Neural cell (in vitro differentiated cells): ENCODE measurements at regions not wholly inside any gene's neighbourhood (a gene's known extent, or its start where the extent isn't known, plus 50 kb on each side); places are given as distances from the start of the nearest gene placed in this dataset.
"Not testable (repeated sequence)": the region's sequence is repeated elsewhere in the genome, so short reads cannot be mapped to it uniquely, and the experiment has no call there.

Experiments
- H2AFZ ChIP-seq: fragments of 200-600, 300-800 bp; sonication (generic), shearing (Covaris generic); 2 replicates; pipeline ENCODE4 v1.6.0; 2014; ENCODE audit warnings: low read depth, mild to moderate bottlenecking, antibody characterized with exemption, low read length, moderate library complexity
- H3F3A ChIP-seq: fragments of 200-600 bp; shearing (Covaris generic); 2 replicates; pipeline ENCODE4 v1.6.1; 2016; ENCODE audit warnings: mild to moderate bottlenecking, moderate library complexity, mixed read lengths, antibody characterized with exemption, low read length; ENCODE audit not compliant: insufficient read depth, poor library complexity, severe bottlenecking
- H3K27ac ChIP-seq: fragments of 200-600, 300-800 bp; sonication (generic), shearing (Covaris generic); 2 replicates; pipeline ENCODE4 v1.5.1; 2014; ENCODE audit warnings: mild to moderate bottlenecking, low read length, moderate library complexity
- H3K27me3 ChIP-seq: fragments of 300-800, 200-600 bp; sonication (generic), shearing (Covaris generic); 2 replicates; pipeline ENCODE4 v1.6.0; 2014; ENCODE audit warnings: mild to moderate bottlenecking, low read depth, low read length, moderate library complexity; ENCODE audit not compliant: insufficient read depth
- H3K36me3 ChIP-seq: fragments of 300-800, 200-600 bp; sonication (generic), shearing (Covaris generic); 2 replicates; pipeline ENCODE4 v1.5.1; 2014; ENCODE audit warnings: mild to moderate bottlenecking, antibody characterized with exemption, low read length, moderate library complexity; ENCODE audit not compliant: insufficient read depth
- H3K4me2 ChIP-seq: fragments of 300-800, 200-600 bp; sonication (generic), shearing (Covaris generic); 2 replicates; pipeline ENCODE4 v1.6.0; 2014; ENCODE audit warnings: mild to moderate bottlenecking, low read length
- H3K4me3 ChIP-seq: fragments of 300-800, 200-600 bp; sonication (generic), shearing (Covaris generic); 2 replicates; pipeline ENCODE4 v1.5.1; 2014; ENCODE audit warnings: mild to moderate bottlenecking, low read length, moderate library complexity
- H3K79me2 ChIP-seq: fragments of 200-600 bp; shearing (Covaris generic); replicated peaks from 2 replicates; pipeline ENCODE4 v1.6.0; 2014; ENCODE audit warnings: mild to moderate bottlenecking, low read length, moderate library complexity; ENCODE audit not compliant: insufficient read depth
- H3K9ac ChIP-seq: fragments of 300-800, 200-600 bp; sonication (generic), shearing (Covaris generic); 2 replicates; pipeline ENCODE4 v1.6.1; 2016; ENCODE audit warnings: mild to moderate bottlenecking, low read length, mixed read lengths
- H3K9me2 ChIP-seq: fragments of 200-600 bp; shearing (Covaris generic); 2 replicates; pipeline ENCODE4 v1.6.1; 2016; ENCODE audit warnings: mild to moderate bottlenecking, low read length, mixed read lengths; ENCODE audit not compliant: insufficient read depth
- H3K9me3 ChIP-seq: fragments of 200-600, 300-800 bp; sonication (generic), shearing (Covaris generic); 2 replicates; pipeline ENCODE4 v1.6.1; 2016; ENCODE audit warnings: mild to moderate bottlenecking, mixed run types, low read length, moderate library complexity, mixed read lengths
- H4K20me1 ChIP-seq: fragments of 200-600 bp; shearing (Covaris generic); 2 replicates; pipeline ENCODE4 v1.6.1; 2016; ENCODE audit warnings: mild to moderate bottlenecking, mixed run types; ENCODE audit not compliant: insufficient read depth
- EP300 ChIP-seq: fragments of 450-650 bp; conservative IDR thresholded peaks from 2 replicates; pipeline ENCODE4 v1.6.1; 2014; ENCODE audit warnings: antibody characterized with exemption, mild to moderate bottlenecking, moderate library complexity; ENCODE audit not compliant: poor library complexity, severe bottlenecking
- EZH2 ChIP-seq: fragments of 200-600, 300-800 bp; shearing (Covaris generic), sonication (generic); IDR thresholded peaks from 2 replicates; pipeline ENCODE4 v1.6.1; 2014; ENCODE audit warnings: antibody characterized with exemption, low read length, borderline replicate concordance, mild to moderate bottlenecking; ENCODE audit not compliant: insufficient read depth, poor library complexity, severe bottlenecking
- MXI1 ChIP-seq: fragments of 450-650 bp; conservative IDR thresholded peaks from 2 replicates; pipeline ENCODE4 v1.6.1; 2014; ENCODE audit warnings: antibody characterized with exemption, mild to moderate bottlenecking; ENCODE audit not compliant: poor library complexity, severe bottlenecking
- POLR2AphosphoS5 ChIP-seq: IDR thresholded peaks from 2 replicates; pipeline ENCODE4 v1.6.1; 2012
- RAD21 ChIP-seq: fragments of 450-650 bp; conservative IDR thresholded peaks from 2 replicates; pipeline ENCODE4 v1.6.1; 2014; ENCODE audit warnings: antibody characterized with exemption, mild to moderate bottlenecking, moderate library complexity
- SMC3 ChIP-seq: fragments of 450-650 bp; conservative IDR thresholded peaks from 2 replicates; pipeline ENCODE4 v1.6.1; 2014; ENCODE audit warnings: antibody characterized with exemption, mild to moderate bottlenecking, moderate library complexity; ENCODE audit not compliant: poor library complexity
- TAF1 ChIP-seq: IDR thresholded peaks from 2 replicates; pipeline ENCODE4 v1.6.1; 2012; ENCODE audit warnings: low read depth
- TF ChIP-seq, protein P1 (sequence below): fragments of 450-650 bp; IDR thresholded peaks from 2 replicates; pipeline ENCODE4 v1.5.1; 2014; ENCODE audit warnings: antibody characterized with exemption, mild to moderate bottlenecking, moderate library complexity; ENCODE audit not compliant: poor library complexity, severe bottlenecking
- TF ChIP-seq, protein P2 (sequence below): IDR thresholded peaks from 2 replicates; pipeline ENCODE4 v1.6.1; 2012; ENCODE audit warnings: borderline replicate concordance

DNA sequence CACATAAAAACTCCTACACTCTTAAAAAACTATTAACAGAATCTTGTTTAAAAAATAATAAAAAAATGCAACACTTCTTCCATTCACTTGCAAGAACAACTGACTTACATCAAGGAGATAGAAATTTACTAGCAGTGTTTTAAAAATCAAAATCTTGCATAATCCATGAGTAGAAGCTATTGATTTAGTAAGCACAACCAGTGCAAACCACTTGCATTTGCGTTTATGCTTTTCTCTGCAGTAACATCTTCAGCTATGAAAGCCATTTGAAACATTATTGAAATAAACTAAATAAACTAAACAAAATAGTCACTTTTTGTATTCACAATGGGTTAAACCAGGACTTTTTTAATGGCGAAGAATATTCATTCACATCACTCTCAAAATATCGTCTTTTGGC is 389.2 kb upstream of the EMCN start:
- H2AFZ ChIP-seq, result no peak overlapping the region
- no peak overlapping the region for H3K27ac ChIP-seq
- H3K9ac ChIP-seq, result no peak overlapping the region
- H3K9me3 ChIP-seq, result no peaks in the 10 kb centered on the region
- no peak overlapping the region for H3K4me2 ChIP-seq
- H3K9me2 ChIP-seq, result no peaks in the 10 kb centered on the region
- H3K79me2 ChIP-seq, result no peaks in the 10 kb centered on the region
- H3K36me3 ChIP-seq, result no peaks in the 10 kb centered on the region
- no peaks in the 10 kb centered on the region for H3F3A ChIP-seq
- TF ChIP-seq MXI1 (no peak), EZH2 (no peak), SMC3 (no peak), POLR2AphosphoS5 (no peak), RAD21 (no peak), TAF1 (no peak), EP300 (no peak)
- TF ChIP-seq, protein P1, sequence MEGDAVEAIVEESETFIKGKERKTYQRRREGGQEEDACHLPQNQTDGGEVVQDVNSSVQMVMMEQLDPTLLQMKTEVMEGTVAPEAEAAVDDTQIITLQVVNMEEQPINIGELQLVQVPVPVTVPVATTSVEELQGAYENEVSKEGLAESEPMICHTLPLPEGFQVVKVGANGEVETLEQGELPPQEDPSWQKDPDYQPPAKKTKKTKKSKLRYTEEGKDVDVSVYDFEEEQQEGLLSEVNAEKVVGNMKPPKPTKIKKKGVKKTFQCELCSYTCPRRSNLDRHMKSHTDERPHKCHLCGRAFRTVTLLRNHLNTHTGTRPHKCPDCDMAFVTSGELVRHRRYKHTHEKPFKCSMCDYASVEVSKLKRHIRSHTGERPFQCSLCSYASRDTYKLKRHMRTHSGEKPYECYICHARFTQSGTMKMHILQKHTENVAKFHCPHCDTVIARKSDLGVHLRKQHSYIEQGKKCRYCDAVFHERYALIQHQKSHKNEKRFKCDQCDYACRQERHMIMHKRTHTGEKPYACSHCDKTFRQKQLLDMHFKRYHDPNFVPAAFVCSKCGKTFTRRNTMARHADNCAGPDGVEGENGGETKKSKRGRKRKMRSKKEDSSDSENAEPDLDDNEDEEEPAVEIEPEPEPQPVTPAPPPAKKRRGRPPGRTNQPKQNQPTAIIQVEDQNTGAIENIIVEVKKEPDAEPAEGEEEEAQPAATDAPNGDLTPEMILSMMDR, result no peak
- TF ChIP-seq, protein P2, sequence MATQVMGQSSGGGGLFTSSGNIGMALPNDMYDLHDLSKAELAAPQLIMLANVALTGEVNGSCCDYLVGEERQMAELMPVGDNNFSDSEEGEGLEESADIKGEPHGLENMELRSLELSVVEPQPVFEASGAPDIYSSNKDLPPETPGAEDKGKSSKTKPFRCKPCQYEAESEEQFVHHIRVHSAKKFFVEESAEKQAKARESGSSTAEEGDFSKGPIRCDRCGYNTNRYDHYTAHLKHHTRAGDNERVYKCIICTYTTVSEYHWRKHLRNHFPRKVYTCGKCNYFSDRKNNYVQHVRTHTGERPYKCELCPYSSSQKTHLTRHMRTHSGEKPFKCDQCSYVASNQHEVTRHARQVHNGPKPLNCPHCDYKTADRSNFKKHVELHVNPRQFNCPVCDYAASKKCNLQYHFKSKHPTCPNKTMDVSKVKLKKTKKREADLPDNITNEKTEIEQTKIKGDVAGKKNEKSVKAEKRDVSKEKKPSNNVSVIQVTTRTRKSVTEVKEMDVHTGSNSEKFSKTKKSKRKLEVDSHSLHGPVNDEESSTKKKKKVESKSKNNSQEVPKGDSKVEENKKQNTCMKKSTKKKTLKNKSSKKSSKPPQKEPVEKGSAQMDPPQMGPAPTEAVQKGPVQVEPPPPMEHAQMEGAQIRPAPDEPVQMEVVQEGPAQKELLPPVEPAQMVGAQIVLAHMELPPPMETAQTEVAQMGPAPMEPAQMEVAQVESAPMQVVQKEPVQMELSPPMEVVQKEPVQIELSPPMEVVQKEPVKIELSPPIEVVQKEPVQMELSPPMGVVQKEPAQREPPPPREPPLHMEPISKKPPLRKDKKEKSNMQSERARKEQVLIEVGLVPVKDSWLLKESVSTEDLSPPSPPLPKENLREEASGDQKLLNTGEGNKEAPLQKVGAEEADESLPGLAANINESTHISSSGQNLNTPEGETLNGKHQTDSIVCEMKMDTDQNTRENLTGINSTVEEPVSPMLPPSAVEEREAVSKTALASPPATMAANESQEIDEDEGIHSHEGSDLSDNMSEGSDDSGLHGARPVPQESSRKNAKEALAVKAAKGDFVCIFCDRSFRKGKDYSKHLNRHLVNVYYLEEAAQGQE, result no peak
- H3K4me3 ChIP-seq, result no peak overlapping the region
- no peaks in the 10 kb centered on the region for H3K27me3 ChIP-seq
- no peaks in the 10 kb centered on the region for H4K20me1 ChIP-seq

DNA sequence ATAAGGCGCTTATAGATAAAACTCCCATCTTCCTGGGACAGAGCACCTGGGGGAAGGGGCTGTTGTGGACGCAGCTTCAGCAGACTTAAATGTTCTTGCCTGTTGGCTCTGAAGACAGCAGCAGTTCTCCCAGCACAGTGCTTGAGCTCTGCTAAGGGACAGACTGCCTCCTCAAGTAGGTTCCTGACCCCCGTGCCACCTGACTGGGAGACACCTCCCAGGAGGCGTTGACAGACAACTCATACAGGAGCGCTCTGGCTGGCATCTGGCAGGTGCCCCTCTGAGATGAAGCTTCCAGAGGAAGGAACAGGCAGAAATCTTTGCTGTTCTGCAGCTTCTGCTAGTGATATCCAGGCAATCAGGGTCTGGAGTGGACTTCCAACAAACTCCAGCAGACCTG is 383.1 kb upstream of the EMCN start:
- H3K9me2 ChIP-seq, H3K4me3 ChIP-seq, H2AFZ ChIP-seq: not testable (repeated sequence)

DNA sequence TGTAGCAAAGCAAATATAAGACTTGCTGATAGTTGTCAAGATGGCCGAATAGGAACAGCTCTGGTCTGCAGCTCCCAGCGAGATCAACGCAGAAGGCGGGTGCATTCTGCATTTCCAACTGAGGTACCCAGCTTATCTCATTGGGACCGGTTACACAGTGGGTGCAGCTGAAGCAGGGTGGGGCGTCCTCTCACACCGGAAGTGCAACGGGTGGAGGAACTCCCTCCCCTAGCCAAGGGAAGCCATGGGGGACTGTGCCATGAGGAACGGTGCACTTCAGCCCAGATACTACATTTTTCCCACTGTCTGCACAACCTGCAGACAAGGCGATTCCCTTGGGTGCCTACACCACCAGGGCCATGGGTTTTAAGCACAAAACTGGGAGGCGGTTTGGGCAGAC is 382.3 kb upstream of the EMCN start:
- Histone ChIP-seq H3K4me3 (no peak overlapping the region), H3F3A (no peaks in the 10 kb centered on the region), H3K27ac (no peak overlapping the region), H3K9me3 (no peaks in the 10 kb centered on the region), H3K4me2 (no peak overlapping the region), H3K9me2 (no peaks in the 10 kb centered on the region), H3K79me2 (no peaks in the 10 kb centered on the region), H3K9ac (no peak overlapping the region), H2AFZ (no peak overlapping the region), H3K36me3 (no peaks in the 10 kb centered on the region), H4K20me1 (no peaks in the 10 kb centered on the region), H3K27me3 (no peaks in the 10 kb centered on the region)
- TF ChIP-seq EP300, result no peak
- TF ChIP-seq POLR2AphosphoS5, result no peak
- TF ChIP-seq, protein P1, result no peak
- TF ChIP-seq RAD21, result no peak

More for the DNA sequence above, 383.1 kb upstream of the EMCN start:
- not testable (repeated sequence) for H3K79me2 ChIP-seq, H3F3A ChIP-seq, H3K36me3 ChIP-seq, H3K9ac ChIP-seq, H3K9me3 ChIP-seq, H4K20me1 ChIP-seq, H3K4me2 ChIP-seq, H3K27me3 ChIP-seq, H3K27ac ChIP-seq
